SH-SY5Y (cell line): ENCODE measurements at regions not wholly inside any gene's neighbourhood (a gene's known extent, or its start where the extent isn't known, plus 50 kb on each side); places are given as distances from the start of the nearest gene placed in this dataset.

Source experiments
- GATA2 ChIP-seq: IDR thresholded peaks from 2 replicates; pipeline ENCODE4 v1.6.1; 2011; ENCODE audit warnings: mild to moderate bottlenecking, low read depth, low read length
- GATA3 ChIP-seq: IDR thresholded peaks from 2 replicates; pipeline ENCODE4 v1.6.1; 2011; ENCODE audit warnings: low read depth, mild to moderate bottlenecking, low read length, moderate library complexity

GRCh38 chr5:39880985-39881384 lies 456.2 kb upstream of the DAB2 start:
- TF ChIP-seq GATA2 (no peak), GATA3 (no peak)
